Fibroblast of skin of left biceps (primary cell): ENCODE measurements at regions not wholly inside any gene's neighbourhood (a gene's known extent, or its start where the extent isn't known, plus 50 kb on each side); places are given as distances from the start of the nearest gene placed in this dataset.

Source experiments
- DNase-seq, 2 experiments: peaks; one replicate each; pipeline ENCODE4 v3.0.0-alpha.2; 2013; ENCODE audit warnings: low read depth in 2 of 2

DNA sequence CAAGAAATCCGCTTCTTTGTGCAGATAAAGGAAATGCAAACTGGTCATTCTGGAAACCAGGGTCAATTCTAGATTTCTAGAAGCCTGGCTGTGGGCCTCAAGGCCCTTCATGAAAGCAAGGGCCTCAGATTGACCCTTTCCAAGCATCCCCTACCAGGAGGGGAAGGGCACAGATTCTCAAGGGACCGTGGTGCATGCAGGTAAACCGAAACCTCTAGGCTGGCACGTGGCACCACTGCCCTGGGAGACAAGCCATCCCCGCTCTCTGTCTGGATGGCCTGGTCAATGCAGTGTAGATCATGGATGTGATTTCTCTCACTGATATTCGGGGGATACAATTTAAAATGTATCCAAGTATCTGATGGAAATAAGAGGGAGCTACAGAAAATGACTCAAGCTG, 69.4 kb downstream of the TOMM20 start:
- no peak for DNase-seq

DNA sequence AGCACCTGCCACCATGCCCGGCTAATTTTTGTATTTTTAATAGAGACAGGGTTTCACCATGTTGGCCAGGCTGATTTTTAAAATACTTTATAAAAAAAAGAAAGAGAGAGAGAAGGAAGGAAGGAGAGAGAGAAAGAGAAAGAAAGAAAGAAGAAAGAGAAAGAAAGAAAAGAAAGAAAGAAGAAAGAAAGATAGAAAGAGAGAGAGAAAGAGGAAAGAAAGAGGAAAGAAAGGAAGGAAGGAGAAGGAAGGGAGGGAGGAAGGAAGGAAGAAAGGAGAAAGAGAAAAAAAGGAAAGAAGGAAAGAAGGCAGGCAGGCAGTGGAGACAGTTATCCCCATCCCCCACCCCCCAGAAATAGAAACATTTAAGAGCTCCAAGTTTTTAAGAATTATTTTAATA, 69.9 kb downstream of the TOMM20 start:
- no peak for DNase-seq

DNA sequence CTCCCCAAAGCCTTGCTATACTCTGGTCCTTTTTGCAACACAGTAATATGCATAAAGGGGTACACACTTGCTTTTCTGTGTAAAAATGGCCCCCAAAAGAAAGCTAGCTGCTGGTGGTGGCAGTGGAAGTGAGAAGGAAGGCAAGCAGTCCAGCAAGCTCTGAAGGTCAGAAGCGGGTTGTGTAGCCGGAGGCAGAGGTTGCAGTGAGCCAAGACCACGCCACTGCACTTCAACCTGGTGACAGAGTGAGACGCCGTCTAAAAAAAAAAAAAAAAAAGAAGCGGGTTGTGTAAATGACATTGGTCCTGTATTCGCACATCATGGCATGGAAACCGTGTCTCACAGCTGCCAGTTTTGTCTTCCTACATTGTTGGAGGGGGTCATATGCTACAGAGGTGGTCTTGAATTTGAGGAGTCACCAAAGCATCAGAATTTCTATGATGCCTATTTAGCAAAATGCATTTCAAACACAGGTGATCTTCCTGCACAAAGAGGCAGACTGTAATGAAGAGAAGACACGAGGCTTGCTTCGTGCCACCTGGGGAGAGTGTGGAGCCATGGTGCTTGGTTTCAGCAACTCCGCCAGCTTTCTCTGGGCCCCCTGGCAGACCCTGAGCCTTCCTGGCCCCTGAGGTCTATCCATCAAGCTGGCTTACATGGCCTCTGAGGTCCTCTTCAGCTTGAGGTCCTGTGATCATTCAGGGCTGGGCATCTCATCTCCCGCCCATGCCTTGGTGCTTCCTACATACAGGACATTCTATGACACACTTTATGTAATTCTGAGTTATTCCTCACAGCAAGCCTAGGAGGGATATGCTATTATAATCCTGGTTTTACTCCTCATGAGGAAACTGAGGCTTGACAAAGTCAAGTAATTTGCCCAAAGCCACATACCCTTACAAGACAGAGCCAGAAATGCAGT, 71.0 kb downstream of the TOMM20 start:
- DNase-seq, result no peak

DNA sequence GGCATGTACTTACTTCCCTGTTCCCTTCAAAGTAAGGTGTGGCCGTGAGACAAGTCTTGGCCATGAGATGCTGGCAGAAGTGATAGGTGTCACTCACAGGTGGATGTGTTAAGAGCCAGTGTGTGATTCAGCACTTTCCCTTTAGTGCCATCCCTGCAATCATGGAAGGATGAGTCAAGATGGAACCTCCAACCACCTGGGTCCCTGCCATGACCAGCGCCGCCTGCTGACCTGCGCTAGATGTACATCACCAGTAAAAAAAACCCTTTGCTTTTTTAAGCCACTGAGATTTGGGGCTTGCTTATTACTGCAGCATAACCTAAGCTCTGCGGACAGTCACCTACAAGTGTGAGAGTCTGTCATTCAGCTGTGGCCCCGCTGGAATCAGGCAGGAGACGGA, 71.7 kb downstream of the TOMM20 start:
- no peak for DNase-seq

DNA sequence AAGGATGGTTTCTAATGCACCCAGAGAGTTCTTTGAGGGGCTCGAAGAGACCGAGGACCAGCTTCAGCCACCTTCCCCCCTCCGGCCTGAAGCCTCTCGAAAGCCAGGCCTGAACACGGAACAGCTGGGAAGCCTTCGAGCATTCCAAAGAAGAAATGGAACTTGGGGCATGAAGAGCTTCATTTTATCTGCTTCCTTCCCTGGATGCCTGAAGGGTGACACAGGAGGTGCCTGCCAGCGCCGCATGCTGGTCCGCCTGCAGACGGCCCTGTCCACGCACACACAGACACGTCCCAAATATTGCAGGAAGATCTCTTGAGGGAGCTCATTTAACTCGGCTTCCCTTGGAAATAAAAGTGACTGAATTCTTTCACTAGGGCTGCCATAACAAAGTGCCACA, 73.7 kb downstream of the TOMM20 start:
- DNase-seq, result no peak

DNA sequence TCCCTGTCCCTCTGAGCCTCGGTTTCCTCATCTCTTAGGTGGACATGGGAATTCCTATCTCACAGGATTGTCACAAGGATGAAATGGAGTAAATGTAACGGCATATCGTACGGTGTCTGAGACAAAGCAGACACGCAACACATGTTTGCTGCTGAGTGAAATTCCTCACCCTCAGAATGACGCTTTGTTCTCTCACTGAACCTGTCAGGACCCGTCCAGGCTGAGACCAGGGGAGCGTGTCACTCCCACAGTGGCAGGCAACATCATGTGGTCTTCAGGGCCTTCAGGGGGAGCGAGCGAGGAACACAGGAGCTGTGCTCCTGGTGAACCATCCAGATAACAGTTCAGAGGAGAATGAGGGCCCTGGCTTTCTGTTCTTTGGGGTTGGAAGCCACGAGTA, 74.2 kb downstream of the TOMM20 start:
- DNase-seq, result no peak

DNA sequence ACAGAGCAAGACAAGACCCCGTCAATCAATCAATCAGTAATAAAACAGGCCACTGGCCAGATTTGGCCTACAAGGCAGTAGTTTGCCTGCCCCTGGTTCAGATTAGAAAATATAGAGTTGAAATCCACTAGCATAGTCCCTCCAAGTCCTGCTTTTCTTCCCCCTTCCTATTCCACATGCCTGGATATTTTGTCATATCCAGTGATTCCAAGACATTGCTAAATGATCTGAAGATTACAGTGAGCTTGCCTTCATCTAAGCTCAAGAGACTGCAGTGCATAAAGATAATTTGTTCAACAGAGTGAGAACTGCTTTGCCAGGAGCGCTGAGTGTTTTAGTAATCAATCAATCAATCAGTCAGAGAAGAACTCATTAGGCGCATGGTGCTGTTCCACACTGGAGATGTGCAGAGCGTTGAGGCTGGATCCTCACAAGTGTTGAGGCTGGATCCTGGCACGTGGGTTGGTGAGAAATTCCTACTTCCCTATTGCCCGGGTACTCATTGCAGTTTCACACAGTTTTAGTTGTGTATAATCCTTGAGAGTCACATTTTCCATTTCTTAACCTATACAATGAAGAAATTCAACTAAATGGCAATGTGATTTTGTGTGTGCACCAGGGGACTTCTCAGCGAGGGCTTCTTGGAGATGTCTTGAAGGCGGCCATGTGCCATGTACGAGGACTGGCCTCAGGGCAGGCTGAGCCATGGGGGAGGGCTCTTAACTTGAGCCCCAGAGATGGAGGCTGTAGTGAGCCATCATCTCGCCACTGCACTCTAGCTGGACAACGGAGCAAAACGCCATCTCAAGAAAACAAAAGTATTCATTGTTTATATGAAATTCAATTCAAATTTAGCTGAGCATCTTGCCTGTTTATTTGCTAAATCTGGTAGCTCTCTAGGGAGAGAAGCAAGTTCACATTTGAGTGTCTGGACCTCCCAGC, 76.3 kb downstream of the TOMM20 start:
- DNase-seq, result no peak

DNA sequence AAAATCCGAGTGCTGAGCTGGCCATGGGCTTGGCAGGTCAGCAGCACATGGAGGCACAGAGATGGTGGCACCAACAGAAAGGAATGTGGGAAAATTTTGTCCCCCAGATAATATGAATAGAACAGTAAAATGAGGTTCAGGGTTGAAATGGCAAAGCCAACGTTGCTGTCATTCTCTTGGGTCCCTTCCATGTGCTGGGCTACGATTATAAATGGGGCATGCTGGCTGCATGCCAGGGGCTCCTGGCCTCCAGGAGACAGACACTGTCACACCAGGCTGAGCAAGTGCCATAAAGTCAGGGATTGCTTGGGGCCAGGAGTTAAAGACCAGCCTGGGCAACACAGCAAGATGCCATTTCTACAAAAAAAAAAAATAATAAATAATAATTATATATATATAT, 77.1 kb downstream of the TOMM20 start:
- DNase-seq, result no peak

DNA sequence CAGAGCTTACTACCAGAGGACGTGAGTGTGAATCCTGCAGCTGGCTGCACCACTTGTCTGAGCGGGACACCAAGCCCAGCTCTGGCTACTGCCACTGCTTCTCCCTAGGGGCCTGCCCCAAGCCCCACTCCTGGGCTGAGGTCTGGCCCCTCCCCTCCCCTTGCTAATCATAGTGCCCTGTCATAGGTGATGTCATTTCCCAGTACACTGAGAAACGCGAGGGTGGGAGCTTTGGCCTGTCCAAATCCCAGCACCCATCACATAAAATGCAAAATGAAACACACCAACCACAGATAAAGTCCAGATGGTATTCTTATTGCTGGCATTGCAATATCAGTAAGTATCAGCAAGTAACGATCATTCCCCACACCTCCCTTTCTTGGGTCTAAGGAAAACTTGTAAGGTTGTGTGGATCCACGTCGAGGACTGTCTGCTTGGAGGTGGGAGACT, 77.7 kb downstream of the TOMM20 start:
- no peak for DNase-seq

DNA sequence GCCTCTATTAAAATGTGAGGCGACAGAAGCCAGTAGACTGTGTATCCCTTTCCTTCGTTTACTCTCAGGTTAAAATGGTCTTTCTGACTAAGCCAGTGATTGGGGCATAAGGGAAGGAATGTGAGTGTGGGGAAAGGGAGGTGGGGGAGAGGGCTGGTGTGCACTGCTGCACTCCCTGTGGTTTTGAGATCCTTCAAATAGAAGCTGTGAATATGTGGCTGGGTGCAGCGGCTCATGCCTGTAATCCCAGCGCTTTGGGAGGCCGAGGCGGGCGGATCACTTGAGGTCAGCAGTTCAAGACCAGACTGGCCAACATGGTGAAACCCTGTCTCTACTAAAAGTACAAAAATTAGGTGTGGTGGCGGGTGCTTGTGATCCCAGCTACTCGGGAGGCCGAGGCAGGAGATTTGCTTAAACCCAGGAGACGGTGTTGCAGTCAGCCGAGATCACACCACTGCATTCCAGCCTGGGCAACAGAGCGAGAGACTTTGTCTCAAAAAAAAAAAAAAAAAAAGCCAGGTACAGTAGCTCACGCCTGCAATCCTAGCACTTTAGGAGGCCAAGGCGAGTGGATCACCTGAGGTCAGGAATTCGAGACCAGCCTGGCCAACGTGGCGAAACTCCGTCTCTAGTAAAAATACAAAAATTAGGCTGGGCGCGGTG, 78.8 kb downstream of the TOMM20 start:
- DNase-seq, result peak in 1 of 2 experiments; percentile 41

DNA sequence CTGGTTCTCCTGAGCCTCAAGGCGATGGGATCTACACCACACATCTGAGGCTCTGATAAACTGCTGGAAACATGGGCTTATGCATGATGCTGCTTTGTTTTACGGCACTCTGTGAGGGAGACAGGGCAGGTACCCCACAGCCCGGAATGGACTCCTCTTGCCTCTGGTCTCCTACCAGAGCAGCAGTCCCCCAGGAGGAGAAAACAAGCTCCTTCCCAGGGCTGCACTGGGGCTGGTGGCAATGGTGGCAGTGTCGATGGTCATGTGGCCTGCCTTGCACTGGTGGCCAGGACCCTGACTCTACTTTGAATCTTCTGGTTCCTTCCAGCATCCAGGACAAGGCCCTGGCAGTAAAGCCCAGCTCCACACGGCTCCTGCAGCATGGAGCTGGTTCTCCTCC, 79.4 kb downstream of the TOMM20 start:
- no peak for DNase-seq

DNA sequence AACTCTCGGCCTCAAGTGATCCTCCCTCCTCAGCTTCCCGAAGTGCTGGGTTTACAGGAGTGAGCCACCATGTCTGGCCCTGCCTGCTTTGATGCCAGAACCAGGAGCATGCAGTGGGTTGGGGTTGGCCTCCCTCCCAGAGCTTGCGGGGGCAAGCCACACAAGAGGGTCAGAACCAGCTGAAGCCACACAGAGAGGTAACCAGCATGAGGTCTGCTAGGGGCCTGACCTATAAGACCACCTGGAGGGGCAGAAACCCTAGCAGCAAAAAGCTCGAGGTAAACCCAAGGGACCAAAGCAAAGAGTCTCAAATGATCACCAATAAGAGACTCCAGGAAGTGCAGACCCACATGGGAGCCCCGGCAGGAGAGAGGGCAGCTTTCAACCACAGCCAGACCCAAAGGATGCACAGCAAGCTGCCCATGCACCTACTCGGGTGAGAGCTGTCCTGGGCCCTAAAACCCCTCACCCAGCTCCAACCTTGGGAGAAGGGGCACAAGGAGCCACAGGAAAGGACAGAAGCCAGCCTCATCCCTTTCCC, 81.2 kb downstream of the TOMM20 start:
- DNase-seq, result no peak

DNA sequence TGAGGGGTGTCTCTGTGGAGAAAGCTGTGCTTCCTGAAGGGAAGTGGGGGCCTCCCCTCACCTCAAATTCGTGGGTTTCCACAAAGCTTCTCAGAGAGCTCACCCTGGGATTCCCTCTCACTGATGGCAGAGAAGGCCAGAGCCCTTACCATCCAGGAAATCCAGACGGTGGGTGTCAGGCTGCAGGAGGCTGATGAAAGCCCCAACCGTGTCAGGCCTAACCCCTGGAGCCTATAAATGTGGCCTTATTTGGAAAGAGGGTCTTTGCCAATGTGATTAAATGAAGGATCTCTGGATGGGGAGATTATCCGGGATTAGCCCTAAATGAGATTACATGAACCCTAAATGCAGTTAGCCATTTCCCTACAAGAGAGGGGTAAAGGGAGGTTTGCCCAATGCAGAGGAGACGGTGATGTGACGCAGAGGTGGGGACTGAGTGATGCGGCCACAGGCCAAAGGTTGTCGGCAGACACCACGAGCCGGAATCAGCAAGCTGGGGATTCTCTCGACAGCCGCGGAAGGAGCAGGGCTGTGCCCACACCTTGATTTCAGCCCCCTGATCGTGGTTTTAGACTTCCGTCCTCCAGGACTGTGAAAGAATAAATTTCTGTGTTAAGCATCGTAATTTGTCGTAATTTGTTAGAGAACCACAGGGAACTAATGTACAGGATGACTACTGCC, 82.6 kb downstream of the TOMM20 start:
- no peak for DNase-seq

DNA sequence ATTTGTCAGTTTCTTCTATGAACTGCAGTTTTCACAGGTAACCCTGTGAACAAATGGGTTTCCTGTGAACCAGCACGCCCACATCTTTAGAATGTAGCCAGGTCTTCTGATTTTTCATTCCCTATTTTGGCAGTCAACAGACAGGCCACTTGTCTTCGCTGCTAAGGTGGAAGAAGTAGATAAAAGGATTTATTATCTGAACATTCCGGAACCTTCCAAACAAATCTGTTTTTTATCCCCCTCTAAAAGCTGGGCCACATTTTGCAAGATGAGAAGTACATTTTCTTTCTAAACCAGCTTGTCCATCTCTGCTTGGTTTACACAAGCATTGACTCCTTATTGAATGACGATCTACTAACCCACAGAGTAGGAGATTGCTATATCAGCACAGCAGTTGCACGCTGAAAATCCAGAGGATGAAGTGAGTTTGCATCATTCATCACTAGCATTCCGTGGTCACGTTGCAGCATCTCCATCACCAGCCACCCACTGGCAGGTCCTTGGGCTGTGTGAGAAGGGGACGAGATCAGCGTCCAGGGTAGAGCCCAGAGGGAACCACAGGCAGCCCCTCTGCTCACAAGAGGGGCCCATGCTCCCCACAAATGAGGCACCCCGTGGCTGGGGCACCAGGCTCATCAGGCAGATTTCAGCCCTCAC, 83.5 kb downstream of the TOMM20 start:
- peak in 1 of 2 experiments; percentile 35 for DNase-seq

DNA sequence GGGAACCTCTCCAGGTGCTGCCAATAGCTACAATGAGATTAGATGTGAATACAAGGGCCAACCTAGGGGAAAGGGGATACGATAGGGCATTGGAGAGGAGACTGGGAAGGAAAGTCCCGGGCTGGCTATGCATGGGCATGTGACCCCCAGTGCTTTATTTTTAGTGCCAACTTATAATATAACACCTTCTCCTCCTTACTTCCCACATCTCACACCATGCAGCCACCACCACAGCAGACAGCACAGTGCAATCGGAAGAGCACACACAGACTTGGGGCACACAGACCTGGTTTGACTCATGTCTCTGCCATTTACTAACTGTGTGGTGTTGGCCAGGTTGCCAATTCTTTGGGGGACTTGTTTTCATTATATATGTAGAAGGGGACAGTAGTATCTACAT, 85.4 kb downstream of the TOMM20 start:
- DNase-seq, result no peak

DNA sequence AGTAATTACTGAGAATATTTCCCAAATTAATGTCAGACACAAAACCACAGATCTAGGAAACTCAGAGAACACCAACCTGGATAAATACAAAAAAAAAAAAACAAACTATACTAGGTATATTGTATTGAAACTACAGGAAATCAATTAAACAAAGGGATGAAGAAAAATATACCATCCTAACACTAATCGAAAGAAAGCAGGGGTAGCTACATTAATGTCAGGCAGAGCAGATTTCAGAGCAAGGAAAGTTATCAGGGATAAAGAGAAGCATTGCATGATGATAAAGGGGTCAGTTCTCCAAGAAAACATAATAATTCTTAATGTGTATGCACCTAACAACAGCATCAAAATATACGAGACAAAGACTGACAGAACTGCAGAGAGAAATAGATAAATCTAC, 89.9 kb downstream of the TOMM20 start:
- DNase-seq, result no peak

DNA sequence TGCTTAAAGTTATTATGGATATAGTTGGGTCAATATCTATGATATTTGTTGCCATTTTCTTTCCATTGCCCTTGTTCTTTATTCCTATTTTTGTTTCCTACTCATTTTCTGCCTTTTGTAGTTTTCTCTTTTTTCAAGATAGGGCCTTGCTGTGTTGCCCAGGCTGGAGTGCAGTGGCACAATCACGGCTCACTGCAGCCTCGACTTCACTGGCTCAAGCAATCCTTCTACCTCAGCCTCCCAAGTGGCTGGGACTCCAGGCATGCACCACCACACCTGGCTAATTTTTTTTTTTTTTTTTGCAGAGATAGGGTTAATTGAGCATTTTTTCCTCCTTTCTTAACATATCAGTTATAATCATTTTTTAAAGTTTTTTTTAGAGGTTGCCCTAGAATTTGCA, 92.7 kb downstream of the TOMM20 start:
- no peak for DNase-seq

DNA sequence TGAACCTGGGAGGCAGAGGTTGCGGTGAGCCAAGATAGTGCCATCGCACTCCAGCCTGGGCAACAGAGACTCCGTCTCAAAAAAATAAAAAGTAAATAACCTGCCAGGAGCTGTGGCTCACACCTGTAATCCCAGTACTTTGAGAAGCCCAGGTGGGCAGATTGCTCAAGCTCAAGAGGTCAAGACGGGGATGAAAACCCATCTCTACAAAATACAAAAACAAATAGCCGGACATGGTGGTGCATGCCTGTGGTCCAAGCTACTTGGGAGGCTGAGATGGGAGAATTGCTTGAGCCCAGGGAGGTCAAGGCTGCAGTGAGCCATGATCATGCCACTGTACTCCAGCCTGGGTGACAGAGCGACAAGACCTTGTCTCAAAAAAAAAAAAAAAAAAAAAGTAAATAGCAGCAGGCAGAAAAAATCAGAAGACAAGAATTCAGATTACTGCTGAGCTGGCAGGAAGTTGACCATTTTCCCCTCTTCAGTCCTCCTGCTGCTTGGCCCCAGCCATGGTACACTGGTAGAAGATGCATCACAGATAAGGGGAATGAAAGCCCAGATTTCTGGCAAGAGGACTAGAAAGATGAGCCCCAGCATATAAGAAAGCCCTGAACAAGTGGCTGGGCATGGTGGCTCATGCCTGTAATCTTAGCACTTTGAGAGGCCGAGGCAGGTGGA, 97.6 kb downstream of the TOMM20 start:
- no peak for DNase-seq

DNA sequence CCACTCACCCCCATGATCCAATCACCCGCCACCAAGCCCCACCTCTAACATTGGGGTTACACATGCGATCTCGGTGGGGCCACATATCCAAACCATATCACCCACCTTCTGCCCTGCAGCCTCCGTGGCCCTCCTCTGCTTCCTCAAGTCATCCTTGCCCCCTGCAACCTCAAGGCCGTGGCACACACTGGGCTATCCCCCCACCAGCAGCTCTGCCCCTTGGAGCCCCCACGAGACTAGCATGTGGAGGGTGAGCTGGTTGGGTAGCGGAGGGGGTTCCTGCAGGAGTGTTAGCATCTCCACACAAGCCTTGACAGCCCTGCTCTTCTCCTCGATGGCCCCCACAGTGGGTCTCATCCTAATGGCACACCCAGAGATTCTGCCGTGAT, 100.8 kb downstream of the TOMM20 start:
- DNase-seq, result no peak
